Neutrophil (primary cell): ENCODE measurements at regions not wholly inside any gene's neighbourhood (a gene's known extent, or its start where the extent isn't known, plus 50 kb on each side); places are given as distances from the start of the nearest gene placed in this dataset.

Source experiments
- H3K27ac ChIP-seq: fragments of 200-600 bp; sonication (generic); 2 replicates; pipeline ENCODE4 v1.5.1; 2016; ENCODE audit warnings: mild to moderate bottlenecking, moderate library complexity
- H3K27me3 ChIP-seq: fragments of 200-600 bp; sonication (generic); 2 replicates; pipeline ENCODE4 v1.6.0; 2016; ENCODE audit warnings: mild to moderate bottlenecking
- H3K36me3 ChIP-seq: fragments of 200-600 bp; sonication (generic); 2 replicates; pipeline ENCODE4 v1.5.1; 2017
- H3K4me1 ChIP-seq, 2 experiments: fragments of 200-600 bp in 1 of 2; sonication (generic) in 1 of 2; 1 replicate in 1 of 2; 2 replicates in 1 of 2; pipeline versions ENCODE4 v1.5.1 to v1.6.1; 2013 to 2016; ENCODE audit warnings: low read depth in 1 of 2, low read length in 1 of 2, mild to moderate bottlenecking in 1 of 2, moderate library complexity in 1 of 2; ENCODE audit not compliant: control insufficient read depth in 1 of 2, insufficient read depth in 1 of 2
- H3K4me3 ChIP-seq, 2 experiments: fragments of 200-600 bp in 1 of 2; sonication (generic) in 1 of 2; 1 replicate in 1 of 2; 2 replicates in 1 of 2; pipeline ENCODE4 v1.5.1; 2013 to 2016; ENCODE audit warnings: low read depth in 1 of 2, low read length in 1 of 2, mild to moderate bottlenecking in 1 of 2, moderate library complexity in 1 of 2
- H3K9me3 ChIP-seq: fragments of 200-600 bp; sonication (generic); 2 replicates; pipeline ENCODE4 v1.5.1; 2016
- TF ChIP-seq, protein P1 (sequence below): fragments of 200-600 bp; sonication (generic); IDR thresholded peaks from 2 replicates; pipeline ENCODE4 v1.5.1; 2016; ENCODE audit warnings: antibody characterized with exemption

DNA sequence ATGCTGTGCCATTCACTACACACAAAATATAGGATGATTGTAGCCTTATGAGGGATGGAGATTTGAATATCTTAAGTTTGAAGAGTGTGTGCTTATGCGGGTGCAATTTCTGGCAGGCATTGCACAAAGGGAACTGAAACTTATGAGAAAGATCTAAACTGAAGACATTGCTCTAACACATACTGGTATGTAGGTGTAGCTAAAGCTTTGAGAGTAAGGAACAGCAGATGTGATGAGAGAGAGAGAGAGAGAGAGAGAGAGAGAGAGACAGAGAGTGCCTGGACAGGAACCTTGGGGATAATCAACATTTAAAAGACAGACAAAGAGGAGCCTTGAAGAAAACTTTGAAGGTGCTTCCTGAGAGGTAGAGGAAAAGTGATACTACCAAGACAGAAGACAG lies 379.7 kb downstream of the SPRY1 start:
- Histone ChIP-seq H3K4me3 (no peak overlapping the region), H3K4me1 (no peaks in the 10 kb centered on the region), H3K27me3 (no peaks in the 10 kb centered on the region), H3K36me3 (no peaks in the 10 kb centered on the region), H3K9me3 (no peaks in the 10 kb centered on the region), H3K27ac (no peak overlapping the region)
- TF ChIP-seq, protein P1, sequence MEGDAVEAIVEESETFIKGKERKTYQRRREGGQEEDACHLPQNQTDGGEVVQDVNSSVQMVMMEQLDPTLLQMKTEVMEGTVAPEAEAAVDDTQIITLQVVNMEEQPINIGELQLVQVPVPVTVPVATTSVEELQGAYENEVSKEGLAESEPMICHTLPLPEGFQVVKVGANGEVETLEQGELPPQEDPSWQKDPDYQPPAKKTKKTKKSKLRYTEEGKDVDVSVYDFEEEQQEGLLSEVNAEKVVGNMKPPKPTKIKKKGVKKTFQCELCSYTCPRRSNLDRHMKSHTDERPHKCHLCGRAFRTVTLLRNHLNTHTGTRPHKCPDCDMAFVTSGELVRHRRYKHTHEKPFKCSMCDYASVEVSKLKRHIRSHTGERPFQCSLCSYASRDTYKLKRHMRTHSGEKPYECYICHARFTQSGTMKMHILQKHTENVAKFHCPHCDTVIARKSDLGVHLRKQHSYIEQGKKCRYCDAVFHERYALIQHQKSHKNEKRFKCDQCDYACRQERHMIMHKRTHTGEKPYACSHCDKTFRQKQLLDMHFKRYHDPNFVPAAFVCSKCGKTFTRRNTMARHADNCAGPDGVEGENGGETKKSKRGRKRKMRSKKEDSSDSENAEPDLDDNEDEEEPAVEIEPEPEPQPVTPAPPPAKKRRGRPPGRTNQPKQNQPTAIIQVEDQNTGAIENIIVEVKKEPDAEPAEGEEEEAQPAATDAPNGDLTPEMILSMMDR: no peak

DNA sequence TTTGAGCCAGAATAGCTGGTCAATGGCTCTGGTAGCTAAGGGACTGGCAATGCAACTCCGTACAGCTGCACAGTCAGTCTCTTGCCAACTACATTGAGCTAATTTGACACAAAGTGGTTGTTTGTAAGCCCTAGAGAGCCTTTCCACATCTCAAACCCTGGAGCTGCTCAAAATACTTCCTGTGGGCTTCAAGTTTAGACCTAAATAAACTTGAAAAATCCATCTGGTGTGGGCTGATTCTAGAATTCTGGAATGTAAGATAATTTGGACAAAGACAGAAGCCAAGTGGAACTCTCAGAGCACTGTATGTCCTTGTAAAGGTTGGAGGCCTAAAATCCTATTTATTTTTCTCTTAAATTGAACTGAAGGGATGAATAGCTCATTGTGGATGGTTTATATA lies 380.8 kb downstream of the SPRY1 start:
- no peaks in the 10 kb centered on the region for H3K27me3 ChIP-seq
- no peaks in the 10 kb centered on the region for H3K36me3 ChIP-seq
- no peaks in the 10 kb centered on the region for H3K9me3 ChIP-seq
- no peaks in the 10 kb centered on the region for H3K4me1 ChIP-seq
- no peak overlapping the region for H3K27ac ChIP-seq
- H3K4me3 ChIP-seq: no peak overlapping the region
- TF ChIP-seq, protein P1: no peak

DNA sequence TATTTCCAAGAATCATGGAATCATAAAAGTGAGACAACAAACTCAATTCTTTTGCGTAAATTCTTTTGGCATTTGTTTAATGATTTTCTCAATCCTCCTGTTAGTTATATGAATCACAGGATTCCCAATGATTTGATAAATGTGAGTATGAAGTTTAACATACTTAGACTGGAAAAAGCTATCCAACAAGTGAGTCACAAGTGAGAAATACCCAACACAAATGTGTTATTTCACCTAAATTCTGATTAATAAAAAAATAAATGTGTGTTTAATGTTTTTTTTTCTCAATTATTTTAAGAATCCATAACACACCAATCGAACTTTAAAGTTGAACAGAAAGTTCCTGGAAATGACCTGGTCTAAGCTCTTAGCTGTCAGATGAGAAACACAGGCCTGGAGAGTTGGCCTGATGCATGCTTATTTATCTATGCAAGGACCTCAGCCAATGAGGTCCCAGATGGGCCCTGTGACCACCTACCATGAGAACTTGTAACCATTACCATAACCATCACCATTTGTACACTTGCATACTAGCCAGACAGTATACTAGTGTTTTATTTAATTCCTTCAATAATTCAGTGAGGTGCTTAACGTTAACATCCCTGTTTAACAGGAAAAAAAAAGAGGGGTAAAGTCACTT lies 386.7 kb downstream of the SPRY1 start:
- Histone ChIP-seq H3K27me3 (no peaks in the 10 kb centered on the region), H3K9me3 (no peaks in the 10 kb centered on the region), H3K4me3 (no peak overlapping the region), H3K4me1 (no peaks in the 10 kb centered on the region), H3K27ac (no peak overlapping the region), H3K36me3 (no peaks in the 10 kb centered on the region)
- TF ChIP-seq, protein P1: no peak

DNA sequence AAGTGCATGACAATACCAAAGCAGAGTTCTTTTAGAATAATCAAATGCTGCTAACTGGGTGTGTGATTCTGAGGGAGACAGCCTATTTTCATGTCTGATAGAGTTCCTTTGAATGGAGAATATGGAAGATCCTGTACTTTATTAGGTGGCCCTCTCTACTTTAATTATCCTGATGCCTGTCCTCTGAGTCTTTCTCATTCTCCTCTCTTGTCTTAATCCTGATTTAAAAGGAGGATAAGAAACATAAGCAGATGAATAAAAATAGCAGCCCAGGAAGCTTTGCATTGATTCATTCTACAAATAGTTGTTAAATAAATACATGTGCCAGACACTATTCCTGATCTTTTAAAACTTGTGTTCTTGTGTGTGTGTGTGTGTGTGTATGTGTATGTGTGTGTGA lies 387.3 kb downstream of the SPRY1 start:
- TF ChIP-seq, protein P1: no peak
- Histone ChIP-seq H3K36me3 (no peaks in the 10 kb centered on the region), H3K27ac (no peak overlapping the region), H3K4me1 (no peaks in the 10 kb centered on the region), H3K9me3 (no peaks in the 10 kb centered on the region), H3K4me3 (no peak overlapping the region), H3K27me3 (no peaks in the 10 kb centered on the region)

DNA sequence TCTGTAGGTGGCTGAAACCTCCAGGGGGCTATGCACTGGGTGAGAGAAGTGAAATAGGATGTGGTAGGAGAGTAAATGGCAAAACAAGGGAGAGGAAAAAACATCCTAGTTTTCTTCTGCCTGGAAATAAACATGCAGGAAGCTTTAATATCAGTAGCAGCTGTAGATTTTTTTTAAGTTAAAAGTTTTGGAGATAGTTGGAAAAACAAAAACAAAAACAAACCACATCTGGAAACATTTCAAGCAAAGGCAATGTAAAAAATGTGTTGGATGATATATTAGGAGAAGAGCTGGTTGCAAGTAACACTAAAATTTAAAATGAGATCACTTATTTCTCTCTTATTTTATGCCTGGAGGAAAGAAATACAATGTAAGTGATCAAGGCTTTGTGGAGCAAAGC lies 388.0 kb downstream of the SPRY1 start:
- no peak overlapping the region for H3K4me3 ChIP-seq
- no peaks in the 10 kb centered on the region for H3K9me3 ChIP-seq
- no peaks in the 10 kb centered on the region for H3K27me3 ChIP-seq
- H3K27ac ChIP-seq: no peak overlapping the region
- TF ChIP-seq, protein P1: no peak
- no peaks in the 10 kb centered on the region for H3K36me3 ChIP-seq
- H3K4me1 ChIP-seq: no peaks in the 10 kb centered on the region

DNA sequence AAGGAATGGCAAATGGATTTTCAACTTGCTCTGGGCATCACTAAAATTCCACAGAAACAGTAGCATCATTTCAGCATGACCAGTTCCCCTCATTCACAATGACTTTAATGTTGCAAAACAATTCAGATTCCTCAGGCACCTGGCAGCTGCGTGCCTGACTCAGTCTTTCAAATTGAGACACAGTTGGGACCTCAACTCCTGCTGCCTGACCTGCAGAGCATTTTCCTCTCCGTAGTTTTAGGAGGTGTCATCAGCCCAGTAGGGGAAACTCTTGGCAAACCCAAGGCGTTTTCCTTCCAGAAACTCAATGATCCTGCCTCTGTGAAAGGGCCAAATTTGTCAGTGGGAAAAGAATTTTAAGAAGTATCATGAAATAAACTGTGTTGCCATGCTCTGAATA lies 388.9 kb downstream of the SPRY1 start:
- TF ChIP-seq, protein P1: no peak
- no peaks in the 10 kb centered on the region for H3K4me1 ChIP-seq
- H3K36me3 ChIP-seq: no peaks in the 10 kb centered on the region
- H3K9me3 ChIP-seq: no peaks in the 10 kb centered on the region
- no peaks in the 10 kb centered on the region for H3K27me3 ChIP-seq
- no peak overlapping the region for H3K27ac ChIP-seq
- H3K4me3 ChIP-seq: no peak overlapping the region
